NCI-H2227 (cell line): ENCODE measurements at regions not wholly inside any gene's neighbourhood (a gene's known extent, or its start where the extent isn't known, plus 50 kb on each side); places are given as distances from the start of the nearest gene placed in this dataset.

Source experiments
- DNase-seq: peaks from one replicate; lab custom pipeline; 2025; ENCODE audit not compliant: unreplicated experiment; lab: John Stamatoyannopoulos, UW

DNA sequence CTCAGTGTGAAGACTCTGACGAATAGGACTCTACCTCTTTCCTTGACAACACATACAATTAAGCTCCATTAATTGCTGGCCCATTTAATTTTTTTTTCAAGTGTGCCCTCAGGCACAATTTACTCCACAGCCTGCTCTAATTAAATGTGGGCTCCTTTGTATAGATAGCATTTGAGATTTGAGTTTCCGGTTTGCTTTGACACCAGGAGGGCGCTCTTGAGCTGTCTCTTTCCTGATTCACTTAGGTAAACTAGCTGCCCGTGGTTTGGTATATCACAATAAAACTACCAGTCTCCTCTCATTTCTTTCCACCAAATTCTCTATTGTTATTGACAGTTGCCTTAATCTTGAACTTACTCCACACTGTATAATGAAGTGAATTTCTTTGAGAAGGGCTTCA is 666.0 kb downstream of the DSC3 start:
- no peak for DNase-seq

- no peak for DNase-seq
Measured at GRCh38 chr18:30361864-30362540, 680.5 kb downstream of the DSC3 start.

DNA sequence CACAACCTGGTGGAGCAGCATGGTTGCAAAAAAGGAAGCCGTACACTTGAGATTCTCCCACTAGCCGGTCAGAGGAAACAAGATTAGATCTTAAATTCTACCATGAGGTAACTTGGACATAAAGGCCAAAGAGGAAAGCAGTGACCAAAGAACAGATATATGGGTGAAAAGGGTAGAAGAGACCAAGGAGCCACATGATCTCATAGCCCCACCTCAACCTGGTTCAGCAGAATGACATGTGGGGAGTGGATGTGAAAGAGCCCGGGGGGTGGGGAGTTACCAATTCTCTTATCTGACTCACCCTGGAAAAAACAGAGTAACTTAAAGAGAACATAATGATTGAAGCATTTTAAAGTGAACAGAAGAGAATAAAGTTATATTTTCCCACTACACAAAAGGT is 683.0 kb downstream of the DSC3 start:
- DNase-seq, result no peak

GRCh38 chr18:30358555-30358954 is 684.0 kb downstream of the DSC3 start:
- no peak for DNase-seq

GRCh38 chr18:30352551-30353168 is 689.9 kb downstream of the DSC3 start:
- no peak for DNase-seq

DNA sequence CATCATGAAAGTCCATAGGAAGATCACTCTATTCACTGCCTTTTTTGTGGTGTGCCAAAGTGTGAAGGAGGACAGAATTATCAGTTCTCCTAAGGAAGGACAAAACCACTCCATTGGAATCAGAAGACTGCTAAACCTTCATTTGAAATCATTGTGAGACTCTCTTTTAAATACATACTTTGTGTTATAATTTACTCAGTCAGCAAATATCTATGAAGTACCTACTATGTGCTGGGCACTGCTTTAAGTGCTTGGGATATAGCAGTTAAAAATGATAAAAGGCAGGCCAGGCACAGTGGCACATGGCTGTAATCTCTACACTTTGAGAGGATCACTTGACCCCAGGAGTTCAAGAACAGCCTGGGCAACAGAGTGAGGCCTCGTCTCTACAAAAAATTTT is 692.3 kb downstream of the DSC3 start:
- no peak for DNase-seq

- DNase-seq, result no peak
Measured at GRCh38 chr18:30343090-30343489, 699.5 kb downstream of the DSC3 start.

DNA sequence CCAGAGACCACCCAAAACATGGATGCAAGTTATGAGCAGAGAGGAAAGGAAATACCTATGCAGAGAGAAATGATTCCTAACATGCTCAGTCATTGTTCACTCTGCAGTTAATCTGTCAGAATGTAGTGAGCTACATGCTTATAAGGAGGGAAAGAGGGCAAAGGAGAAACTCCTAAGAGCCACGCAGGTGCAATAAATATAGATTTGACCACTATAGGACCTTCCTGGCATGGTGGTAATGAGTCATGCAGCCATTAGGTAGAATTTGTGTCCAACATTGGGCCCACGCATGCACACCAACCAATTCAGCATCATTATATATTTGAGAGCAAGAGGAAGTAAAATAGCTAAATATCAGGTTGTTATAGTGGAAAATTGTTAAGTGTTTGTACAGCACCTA is 699.9 kb downstream of the DSC3 start:
- DNase-seq, result no peak

DNA sequence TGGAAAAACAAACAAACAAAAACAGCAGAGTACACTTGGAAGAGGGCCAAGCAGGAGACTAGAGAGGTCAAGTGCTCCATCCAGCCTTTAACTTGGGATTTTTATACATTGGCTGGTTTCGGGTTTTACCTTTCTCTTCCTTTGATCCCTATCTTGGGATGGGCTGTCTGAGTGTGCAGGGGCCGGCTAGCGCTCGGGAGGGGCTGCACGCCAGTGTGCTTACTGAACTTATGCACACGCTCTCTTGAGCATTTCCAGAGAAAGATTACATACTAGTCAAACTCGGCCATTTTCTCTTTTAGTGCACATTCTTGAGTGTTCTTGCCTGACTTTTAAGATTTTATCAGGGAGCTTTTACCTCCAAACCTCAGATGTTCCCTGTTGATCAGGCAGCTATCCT is 707.8 kb downstream of the DSC3 start:
- no peak for DNase-seq

DNA sequence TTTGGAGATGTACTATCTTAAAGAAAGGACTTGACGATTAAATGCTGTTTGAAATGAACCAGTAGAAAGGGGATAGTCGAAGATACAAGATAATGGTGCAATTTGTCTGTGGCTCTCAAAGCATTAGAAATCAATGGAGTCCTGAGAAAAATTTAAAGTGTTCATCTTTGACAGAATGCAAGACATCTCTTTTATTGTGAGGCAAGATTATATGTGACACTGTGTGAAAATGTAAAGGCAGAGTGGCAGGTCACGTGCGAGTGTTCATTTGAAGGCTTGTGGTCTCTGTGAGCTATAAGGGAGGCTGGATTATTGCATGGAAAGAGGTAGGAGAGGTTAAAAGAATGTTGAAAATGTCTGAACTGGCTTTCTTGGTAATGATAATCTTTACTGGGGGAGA is 709.2 kb downstream of the DSC3 start:
- DNase-seq, result no peak

DNA sequence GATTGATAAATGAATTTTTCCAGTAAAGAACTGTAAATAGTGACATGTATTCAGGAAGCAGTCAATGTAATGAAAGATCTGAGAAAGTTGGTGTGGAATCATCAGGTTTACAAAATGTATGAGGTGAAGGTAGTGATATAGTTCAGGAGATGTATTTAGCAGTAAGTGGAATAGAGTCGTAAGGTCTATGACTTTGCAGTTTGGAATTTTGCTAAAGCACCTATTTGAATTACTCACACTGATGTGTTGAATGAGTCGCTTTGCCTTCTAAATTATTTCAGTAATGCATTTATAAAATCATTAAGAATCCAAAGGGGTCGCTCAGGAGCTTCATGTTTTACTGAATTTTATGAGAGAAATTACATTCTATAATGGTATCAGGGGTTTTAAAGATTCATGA is 713.7 kb downstream of the DSC3 start:
- no peak for DNase-seq

DNA sequence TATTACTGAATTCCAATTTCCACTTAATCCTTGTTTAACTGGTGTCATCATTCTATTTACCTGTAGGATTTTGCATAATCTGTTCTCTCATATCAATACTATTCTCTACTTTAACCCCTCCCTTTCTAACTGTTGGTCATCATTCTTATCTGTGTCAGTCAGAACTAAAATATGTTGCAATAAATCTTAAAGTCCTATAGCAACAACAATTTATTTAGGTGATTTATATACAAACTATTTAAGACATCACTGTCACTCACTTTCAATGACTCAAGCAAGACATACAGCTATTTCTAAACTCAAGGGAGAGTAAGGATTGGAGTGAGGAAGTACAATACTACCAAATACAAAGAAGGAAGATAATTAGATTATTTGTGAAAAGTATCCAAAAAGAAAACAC is 740.4 kb downstream of the DSC3 start:
- DNase-seq, result no peak

DNA sequence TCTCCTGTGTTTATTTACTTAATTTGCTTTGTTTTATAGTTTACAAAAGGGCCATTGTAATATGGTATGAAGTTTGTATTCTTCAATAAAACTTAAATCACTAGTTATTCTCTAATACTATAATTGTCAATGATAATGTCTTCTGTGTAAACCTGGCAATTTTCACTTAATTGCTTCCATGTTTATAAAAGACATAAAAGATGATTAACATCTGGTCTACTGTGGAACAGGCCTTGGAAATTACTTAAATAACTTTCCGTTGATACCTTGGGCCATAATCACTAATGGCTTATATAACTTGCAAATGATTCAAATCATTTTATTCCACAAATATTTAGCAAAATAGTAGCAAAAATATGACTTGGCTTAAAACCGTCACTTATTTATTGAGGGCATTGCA is 743.8 kb downstream of the DSC3 start:
- DNase-seq, result no peak

DNA sequence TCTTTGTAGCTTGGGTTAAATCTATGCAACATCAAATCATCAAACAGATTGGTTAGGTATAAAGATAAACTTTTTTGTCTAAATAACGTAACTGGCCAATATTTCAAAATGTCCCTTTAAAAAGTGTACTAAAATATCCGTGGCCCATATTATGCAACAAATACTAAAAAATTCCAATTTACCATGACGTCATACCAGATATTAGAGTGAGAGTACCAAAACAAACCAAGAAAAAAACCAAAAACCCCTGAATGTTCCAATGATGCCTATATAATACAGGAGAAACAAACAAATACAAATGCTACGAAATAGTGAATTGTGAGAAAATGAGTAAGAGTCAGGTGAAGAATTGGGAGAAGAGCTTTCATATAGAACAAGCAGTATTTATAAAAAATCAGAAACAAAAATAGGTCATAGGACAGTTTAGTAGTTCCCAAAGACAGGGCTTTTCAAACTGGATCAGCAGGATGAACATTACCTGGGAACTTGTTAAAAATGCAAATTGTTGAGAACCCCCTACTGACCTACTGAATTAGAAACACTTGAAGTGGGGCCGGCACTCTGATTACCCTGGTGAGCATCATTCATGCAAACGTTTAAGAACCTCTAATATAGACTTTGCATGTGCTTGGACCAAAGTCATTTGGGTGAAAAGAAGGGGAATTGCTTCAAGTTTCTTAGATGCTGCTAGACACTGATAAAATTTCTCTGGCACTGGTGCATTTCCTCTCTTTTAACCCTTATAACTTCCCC is 753.7 kb downstream of the DSC3 start:
- no peak for DNase-seq

- DNase-seq, result peak; percentile 28
Measured at GRCh38 chr18:30280861-30281470, 761.6 kb downstream of the DSC3 start.

GRCh38 chr18:30280186-30280585 is 762.4 kb downstream of the DSC3 start:
- no peak for DNase-seq

DNA sequence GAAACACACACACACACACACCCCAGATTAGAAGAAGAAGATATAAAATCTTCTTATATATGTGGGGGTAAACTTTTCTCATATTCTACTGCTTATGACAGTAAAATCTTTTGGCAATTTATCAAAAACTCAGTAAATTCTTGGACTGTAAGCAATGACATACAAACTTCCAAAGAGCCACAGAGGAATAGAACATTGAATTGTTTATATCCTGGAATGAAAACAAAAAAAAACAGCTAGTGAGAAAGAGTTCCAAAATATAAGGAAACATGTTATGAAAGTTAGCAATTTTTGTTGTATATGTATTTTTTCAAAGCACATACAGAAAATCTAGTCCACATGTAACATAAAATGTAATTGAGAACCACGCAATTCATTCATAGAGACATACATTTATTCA is 764.9 kb downstream of the DSC3 start:
- no peak for DNase-seq

DNA sequence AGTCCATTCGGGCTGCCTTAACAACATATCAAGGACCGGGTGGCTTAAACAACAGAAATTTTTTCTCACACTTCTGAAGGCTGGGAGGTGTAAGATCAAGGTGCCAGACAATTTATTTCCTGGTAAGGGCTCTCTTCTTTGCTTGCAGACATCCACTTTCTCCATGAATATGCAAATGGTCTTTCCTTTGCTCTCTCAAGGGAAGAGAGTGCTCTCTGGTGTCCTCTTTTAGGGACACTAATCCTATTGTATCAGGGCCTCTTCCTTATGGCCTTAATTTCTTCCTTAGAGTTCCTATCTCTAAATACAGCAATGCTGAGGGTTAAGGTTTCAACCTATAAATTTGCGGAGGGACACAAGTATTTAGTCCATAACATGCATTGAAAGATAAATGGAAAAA is 770.8 kb downstream of the DSC3 start:
- no peak for DNase-seq

GRCh38 chr18:30265190-30265589 is 777.4 kb downstream of the DSC3 start:
- no peak for DNase-seq

GRCh38 chr18:30254331-30254730 is 788.2 kb downstream of the DSC3 start:
- no peak for DNase-seq

DNA sequence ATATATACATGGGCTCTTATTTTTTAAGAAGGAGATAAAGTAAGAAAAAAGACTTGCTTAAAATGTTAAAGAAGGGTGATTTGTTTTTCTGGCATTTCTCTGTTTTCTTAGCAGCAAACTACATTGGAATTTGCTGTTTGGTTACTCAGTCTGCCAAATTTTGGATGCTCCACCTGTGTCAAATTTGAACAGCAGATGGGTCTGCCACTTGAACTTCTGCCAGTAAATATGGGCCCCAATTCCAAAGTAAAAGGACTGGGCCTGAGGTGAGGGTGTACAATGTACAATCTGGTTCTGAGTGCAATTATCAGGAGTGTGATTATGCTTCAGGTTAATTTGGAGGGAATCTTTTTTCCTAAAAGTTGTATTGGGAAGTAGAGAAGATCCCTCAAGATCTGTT is 794.5 kb downstream of the DSC3 start:
- DNase-seq, result no peak
